GM21360 (cell line): ENCODE measurements at regions not wholly inside any gene's neighbourhood (a gene's known extent, or its start where the extent isn't known, plus 50 kb on each side); places are given as distances from the start of the nearest gene placed in this dataset.

Experiments
- ATAC-seq: cut with Tn5 transposase; IDR thresholded peaks from one replicate; pipeline ENCODE4 v1.9.1; 2021; ENCODE audit warnings: mild to moderate bottlenecking, moderate library complexity; ENCODE audit not compliant: unreplicated experiment

DNA sequence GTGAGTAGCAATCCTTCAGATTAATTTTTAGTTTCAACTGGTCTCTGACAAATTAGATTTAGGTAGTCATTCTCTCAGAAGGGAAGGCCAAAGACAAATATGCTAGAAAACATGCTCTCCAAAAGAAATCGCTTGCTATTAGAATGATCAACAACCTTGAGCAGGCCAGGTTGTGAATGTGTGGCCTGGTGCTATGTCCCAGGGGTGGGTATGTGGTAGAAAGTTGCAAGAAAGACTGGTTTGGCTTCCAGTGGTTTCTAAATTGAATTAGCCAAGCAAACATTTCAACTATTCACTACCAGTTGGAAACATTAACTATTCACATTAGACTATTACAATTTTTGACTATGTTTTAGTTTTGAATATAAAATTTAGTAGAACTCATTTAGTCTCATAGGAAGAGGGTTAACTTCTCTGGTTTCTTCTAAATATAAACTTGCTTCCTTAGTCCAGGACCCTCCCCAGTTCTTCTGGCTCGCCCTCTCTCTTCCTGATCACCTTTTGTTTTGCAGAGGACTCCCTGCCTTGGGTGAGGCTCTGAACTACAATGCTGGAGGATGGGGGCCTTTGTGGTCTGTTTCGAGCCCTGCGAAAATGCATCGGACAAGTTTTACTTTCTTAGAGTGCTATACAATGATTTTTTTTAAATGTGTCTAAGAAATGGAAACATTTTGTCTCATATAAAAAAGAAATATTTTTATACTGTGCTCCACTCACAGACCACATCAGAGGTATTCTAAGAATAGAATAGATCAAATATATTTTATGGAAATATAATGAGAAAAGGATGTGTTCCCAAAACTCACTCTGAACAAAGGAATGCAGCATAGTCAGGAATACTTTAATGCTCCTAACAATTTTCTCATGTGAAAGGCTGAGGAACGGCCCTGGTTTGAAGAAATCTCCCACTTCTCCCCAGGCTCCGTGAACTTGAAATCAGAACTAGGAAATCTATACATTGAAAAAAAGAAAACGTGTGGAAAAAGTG is 375.0 kb upstream of the ZEB2 start:
- no peak for ATAC-seq

DNA sequence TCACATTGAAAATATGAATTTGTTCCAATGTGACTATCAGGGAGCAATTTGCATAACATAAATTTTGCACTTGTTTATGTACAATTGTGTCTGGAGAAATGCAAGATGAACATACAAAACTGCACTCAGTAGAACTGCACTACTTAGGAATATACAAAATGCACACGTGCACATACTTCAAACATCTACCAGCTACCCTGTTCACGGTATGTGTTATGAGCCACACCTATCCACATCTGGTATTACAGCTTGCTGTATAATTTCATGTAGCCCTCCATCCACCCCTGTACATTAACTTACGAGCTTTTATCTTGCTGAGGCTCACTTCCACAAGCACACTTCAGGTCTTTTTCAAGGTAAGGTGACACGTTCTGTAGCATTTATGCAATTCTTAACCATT is 373.5 kb upstream of the ZEB2 start:
- no peak for ATAC-seq

DNA sequence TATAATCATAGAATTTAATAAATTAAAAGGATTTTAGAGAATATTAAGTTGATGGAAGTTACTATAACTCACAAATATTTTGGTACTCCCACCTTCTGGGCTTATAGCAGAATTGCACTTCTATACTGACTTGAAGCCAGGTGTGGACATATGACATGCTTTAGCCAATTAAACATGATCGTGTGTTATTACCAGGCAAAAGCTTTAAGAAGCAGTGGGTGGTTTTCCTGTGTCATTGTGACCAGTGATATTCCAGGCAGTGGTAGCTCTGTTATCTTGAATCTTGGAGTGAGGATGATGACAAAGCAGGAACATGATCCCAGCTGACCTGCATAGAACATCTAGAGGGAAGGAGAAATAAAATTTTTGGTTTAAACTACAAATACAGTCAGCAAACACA is 370.9 kb upstream of the ZEB2 start:
- ATAC-seq = no peak

DNA sequence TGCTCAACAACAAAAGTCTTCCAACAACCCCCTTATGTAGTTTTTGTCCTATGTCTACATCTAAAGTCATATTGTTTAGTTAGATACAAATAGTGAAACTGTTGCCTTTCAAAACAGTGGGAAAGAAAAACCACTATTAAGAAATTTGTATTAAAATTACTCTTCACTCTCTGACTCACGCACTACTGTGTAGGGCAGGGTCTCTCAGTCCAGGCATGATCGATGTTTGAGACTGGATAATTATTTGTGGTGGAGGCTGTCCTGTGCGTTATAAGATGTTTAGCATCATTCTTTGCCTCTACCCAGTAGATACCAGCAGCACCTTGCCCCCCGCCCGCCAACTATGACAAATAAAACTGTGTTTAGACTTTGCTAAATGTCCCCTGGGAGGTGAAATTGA is 369.4 kb upstream of the ZEB2 start:
- no peak for ATAC-seq

DNA sequence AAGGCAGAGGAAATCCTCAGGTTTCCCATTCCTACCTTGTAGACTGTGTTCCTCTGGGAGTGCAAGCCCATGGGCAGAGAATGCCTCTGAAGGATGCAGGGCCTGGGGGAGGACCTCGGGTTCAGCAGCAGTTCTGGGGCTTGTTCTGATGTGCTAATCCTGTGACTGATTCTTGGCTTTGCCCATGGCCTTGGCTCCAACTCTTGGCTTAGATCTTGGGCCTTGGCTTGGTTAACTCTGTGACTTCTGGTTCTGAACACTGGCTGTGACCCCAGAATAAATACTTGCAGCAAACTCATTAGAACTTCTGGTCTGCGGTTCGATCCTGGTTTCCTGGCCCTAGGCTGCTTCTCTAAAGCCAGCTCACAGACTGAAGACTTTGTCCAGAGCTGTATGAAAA is 366.9 kb upstream of the ZEB2 start:
- no peak for ATAC-seq

DNA sequence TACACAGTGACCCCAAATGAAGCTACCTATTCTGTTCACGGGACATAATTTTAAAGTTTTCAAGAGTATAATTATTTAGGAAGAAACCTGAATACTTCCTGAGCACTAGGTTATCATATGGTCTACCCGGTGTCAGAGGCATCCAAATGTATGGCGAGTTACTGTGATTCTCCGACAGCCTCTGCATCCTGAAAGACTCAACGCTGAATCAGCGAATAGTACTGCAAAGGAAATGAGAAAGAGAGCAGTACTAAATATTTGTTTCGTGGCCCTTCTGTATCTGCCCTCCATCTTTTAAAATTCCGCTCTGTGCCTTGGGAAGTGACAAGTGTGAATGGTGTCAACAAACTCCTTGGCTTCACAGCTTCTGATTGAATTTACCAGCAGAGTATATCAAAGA is 358.0 kb upstream of the ZEB2 start:
- no peak for ATAC-seq

DNA sequence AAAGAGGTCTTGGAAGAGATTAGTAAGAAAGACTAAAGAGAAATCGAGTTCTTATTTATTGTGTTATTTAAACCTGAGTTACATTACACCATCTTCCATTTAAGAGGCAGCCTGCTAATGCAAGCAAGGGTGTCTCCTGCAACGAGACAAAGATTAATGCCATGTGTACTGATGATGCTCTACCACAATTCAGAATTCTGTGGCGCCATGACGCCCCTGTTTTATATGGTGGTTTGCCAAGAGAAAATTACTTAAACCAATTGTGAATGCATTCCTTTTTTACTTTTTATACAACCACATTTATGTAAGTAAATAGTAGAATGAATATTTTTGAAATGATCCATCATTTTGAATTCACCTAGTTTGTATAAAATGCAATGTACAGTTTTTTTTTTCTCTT is 356.1 kb upstream of the ZEB2 start:
- ATAC-seq = no peak

DNA sequence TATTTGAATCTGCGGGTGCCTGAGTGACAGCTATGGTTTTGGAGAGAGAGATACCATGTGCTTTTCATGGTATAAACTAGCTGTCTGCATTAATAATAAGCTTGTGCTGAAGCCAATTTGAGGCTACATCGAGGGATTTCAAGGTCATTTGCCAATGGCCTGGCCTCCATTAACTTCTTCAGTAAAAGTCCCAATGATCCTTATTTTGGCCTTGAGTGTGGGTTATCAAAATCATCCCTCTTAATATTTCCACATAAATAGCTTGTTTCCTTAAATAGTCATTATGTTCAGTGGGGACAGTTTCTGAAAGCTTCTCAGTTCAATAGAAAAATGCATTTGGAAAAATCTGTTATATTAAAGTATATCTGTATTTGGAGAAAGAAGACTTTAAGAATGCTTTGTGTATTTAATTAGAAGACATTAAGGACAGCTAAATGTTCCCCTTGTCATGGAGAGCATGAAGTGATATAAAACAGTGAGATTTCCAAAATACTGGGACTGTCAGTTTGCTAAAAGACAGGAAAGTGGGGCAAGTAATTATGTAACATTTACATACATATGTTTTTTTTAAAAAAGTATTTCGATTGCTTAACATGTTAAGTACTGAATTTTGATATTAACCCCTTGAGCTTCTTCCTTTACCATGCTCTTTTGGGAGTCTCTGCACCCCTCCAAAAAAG is 355.5 kb upstream of the ZEB2 start:
- ATAC-seq = no peak

DNA sequence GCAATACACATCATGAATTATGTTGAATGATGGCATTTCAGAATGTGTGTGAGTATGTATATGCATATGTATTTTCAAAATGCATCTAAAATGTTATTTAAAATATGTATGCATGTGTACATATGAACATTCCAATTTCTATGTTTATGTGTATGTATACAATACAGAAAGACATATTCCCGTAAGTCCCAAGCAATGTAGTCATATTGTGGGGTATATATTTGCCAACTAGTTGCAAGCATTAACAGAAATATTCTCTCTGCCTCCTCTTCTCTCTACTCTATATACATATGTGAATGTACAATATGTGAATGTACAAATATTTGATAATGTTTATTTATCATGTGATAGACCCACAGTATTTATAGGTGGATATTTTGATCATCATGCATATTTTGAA is 345.8 kb upstream of the ZEB2 start:
- ATAC-seq = no peak

DNA sequence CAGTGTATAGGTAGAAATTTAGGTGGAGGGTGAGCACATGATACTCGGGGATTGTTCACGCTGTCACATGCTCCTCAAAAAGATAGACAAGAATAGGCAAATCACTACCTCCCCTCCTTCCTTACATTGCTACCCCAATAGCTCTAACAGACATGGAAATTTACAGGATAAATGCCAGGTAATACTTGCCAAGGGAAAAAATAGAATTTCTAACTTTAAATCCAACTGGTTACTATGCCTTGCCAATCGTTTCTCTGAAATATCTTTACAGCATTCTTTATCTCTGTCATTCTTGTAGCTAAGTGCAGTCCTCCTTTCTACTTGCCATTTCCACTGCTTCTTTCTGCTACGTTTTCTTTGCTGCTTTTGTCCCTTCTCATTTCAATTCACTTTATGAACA is 339.8 kb upstream of the ZEB2 start:
- no peak for ATAC-seq

DNA sequence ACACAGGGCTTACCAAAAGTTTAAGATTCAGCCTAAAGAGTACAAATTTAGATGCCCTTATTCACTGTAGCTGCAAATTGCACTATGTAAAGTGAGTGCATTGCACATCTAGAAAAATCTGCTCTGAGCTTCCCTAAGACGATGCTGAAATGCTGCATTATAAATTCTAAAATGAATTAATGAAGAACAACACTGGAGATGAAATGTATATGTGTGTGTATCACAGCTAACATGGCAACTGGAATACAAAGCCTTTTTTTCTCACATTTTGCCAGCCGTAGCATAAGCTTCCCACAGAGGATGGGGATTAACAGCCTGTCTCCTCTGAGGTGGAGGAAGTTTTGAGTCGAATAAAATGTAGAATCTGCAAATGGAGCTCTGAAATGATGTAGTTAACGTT is 338.3 kb upstream of the ZEB2 start:
- ATAC-seq = no peak

DNA sequence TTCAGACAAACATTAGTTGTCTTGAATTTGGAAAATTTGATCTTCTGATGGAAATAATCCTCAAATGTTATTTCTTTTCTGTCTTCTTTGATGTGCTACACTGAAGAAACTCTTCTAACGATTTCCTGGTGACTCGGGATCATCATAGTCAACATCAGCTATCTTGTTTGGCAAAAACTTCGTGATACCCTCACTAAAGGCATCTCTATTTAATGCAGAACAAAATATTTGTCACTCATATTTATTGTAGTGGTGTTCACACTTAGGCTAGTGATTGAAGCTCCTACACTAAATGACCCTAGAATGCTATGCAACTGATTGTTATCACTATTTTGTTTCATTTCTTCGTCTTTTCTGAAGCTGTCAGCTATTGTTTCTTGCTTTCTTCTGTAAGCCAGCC is 334.7 kb upstream of the ZEB2 start:
- no peak for ATAC-seq

DNA sequence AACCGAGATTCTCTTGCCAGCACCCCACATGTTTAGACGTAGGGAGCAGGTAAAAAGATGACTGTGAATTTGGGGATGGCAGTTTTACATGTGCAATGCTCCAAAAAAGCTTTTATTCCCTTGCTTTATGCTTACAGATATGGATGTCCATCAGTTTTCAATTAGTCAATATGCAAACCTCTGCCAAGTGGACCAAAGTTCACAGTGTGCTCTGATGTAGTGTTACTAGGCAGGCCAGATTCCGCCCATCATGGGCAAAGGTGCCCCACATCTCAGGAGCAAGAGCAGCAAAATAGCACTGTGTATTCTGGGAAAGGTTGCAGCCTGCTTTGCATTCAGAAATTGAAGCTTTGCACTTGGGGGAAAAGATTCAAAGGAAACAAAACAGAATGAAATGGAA is 329.7 kb upstream of the ZEB2 start:
- no peak for ATAC-seq

DNA sequence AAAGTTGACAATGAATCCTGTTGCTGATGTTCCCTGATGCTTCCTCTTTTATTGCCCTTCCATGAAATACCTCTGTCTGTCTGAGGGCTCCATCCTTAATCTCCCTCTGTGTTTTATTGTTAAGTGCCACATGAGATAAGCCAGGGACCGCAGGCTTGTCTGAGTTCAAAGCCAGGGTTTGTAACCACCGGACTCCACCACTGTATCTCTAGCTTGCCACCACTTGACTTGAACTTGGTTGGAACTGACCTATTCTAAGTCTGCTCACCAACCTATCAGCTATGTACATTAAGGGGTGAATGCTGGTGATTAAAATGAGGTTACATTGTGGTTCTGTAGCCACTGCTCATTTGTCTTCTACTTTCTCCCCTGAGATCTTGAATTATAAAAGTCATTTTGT is 328.5 kb upstream of the ZEB2 start:
- no peak for ATAC-seq

DNA sequence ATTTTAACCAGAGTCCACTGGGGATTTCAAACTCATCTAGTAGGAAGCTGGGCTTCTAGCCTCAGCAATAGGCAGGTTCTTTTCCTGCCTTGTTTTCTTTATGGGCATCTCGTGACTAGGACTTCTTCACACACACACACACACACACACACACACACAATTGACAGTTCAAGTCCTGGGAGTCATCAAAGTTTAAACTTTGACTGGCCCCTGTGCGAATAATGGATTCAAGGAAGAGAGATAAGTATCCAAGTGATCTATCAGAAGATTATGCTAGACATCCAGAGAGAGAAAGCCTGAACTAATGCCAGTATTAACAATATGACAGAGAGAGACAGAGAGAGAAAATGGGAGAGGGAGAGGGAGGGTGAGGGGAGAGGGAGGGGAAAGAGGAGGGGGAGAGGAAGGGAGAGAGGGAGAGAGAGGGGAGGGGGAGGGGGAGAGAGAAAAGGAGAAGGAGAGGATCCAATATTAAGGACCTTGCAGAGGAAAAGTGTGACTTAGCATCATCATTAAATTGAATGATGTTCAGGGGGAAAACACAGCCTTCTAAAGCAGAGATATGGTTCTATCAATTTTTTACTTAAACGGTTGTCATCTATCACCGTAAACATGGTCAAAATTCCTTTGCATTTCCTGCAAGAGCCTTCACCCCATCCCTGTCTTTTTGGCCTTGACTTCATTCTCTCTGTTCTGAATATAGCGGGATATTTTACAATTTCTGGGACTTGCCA is 327.6 kb upstream of the ZEB2 start:
- no peak for ATAC-seq

DNA sequence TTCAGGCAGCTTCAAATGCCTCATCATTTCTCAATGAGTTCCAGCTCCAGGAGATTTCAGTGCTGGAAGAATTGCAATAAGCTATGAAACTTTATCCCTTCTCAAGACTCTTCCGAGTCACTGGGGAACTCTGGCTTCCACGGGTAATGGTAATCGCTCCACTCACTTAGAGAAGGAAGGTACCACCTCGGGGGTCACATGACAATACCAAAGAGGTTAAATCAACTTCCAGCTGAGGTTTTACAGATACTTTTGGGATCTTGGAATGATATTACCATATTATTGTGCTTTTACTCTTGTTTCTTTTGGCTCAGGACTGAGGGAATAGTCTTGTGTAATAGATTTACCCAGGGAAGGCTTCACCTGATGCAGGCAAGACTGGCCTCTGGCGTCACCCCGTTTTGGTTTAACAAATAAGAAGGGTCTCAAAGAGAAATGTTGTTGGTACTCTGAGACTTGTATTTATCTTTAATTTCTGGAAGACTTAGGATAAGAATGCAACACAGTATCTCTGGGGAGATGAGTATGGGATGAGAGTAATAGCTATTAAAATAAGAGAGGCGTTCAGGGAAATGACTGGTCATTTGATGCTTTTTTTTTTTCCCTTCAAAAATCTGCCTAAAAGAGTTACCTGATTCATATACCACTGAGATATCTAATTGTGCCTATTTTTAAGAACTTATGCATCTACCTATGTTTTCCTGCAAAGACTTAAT is 316.9 kb upstream of the ZEB2 start:
- ATAC-seq = no peak

DNA sequence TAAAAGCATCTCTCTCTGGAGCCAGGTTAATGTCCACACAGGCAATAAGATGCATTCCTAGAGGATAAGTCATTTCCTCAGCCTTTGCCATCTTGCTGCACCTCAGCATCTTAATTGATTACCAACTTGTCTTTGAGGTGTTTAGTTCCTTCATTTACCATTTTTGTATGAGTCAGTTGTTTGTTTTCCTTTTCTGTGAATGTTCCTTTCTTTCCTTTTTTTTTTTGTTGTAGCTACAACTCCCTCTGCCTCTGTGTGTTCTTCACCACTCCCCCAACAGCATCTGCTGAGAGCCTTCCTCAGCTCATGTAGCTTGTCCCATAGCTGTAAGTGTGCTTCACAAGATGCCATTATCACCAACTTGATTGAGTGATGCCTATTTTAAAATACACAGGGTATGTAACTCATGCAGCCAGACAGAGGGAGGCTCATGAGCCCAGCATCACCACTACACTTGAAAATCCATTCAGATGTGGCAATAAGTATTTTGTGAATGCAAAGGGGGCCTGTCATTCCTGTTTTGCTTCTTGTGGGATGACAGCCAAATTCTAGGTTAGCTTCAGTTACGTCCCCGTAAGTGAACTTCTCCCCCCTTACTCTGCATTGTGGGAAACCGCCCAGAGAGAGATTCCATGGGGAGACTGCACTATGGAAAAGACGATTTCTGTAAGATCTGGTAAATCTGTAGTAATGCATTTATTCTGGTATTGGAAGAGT is 315.9 kb upstream of the ZEB2 start:
- ATAC-seq = no peak

DNA sequence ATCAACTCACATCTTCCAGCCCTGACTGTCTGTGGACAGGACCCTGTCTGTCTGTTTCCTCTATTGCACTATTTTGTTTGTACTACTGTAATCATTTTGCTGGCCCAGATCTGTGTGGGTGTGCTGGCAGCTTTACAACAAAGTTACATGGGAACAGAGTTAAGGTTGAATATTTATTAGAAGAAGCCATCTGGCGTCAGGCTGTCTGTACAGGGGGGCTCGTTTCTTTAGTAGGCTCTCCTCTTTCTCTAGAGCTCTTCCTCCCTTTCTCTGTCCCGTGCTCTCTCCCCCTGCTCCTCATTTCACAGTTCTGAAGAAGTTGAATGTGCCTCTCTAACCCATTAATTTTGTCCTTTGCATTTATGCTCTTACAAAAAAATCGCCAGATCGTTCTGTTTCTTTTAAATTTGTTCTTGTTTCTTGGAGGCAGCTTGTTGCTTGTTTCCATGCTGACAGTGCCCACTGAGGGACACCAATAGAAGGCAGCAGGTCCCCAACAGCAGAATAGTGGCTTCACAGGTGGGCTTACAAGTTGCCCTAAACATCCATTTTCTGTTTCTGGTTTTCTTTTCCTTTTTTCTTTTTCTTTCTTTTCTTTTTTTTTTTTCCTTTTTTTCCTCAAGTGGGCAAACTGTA is 315.2 kb upstream of the ZEB2 start:
- ATAC-seq = no peak

DNA sequence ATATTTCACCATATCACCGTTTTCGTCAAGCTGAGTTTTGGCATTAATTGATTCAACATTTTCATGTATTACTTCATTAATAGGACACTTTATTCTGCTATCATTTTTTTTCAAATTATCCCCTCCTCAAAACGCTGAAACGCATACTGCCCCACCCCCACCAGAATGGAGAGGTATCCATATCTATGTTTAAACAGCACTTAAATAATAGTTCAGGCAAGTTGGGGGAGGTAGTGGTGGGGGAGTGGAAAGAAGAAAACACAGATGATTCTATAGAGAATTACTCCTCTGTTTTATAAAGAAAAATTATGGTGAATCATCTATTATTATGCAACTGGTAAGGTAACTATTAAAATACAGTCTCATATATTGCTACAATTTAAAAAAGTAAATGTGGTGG is 314.4 kb upstream of the ZEB2 start:
- no peak for ATAC-seq

DNA sequence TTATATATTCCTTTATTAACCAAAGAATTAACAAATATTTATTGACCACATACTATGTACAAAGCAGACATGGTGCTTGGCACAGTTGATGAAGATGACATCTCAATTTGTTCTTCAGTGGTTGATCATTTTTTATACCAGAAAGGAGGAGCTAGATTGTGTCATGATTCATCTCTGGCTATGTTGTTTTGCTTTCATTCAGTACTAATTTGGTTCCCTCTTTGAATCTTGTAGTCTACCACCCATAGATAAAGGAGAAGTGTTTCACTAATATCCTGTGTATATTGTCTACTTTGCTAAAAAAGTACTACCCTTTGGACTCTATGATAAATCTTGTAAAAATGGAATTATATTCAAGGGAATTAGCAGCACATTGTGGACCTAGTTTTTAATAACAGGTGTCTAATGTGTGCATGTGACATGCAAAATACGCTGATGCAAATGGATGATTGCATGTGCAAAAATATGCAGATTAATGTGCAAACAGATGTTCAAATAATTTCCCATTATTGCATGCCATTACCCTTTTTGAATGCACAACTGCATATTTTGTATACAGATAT is 313.2 kb upstream of the ZEB2 start:
- no peak for ATAC-seq
